NOMO-1 (cell line): ENCODE measurements at regions not wholly inside any gene's neighbourhood (a gene's known extent, or its start where the extent isn't known, plus 50 kb on each side); places are given as distances from the start of the nearest gene placed in this dataset.
"Not testable (repeated sequence)": the region's sequence is repeated elsewhere in the genome, so short reads cannot be mapped to it uniquely, and the experiment has no call there.

Source experiments
- DNase-seq, 2 experiments: peaks; one replicate each; lab custom pipeline; 2025; ENCODE audit not compliant: unreplicated experiment in 2 of 2; lab: John Stamatoyannopoulos, UW

DNA sequence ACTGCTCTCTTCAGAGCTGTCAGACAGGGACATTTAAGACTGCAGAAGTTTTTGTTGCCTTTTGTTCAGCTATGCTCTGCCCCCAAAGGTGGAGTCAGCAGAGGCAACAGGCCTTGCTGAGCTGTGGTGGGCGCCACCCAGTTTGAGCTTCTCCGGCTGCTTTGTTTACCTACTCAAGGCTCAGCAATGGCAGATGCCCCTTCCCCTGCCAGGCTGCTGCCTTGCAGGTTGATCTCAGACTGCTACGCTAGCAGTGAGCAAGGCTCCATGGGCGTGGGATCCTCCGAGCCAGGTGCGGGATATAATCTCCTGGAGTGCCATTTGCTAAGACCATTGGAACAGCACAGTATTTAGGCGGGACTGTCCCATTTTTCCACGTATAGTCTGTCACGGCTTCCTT, 371.4 kb upstream of the AMOT start:
- DNase-seq = no peak

DNA sequence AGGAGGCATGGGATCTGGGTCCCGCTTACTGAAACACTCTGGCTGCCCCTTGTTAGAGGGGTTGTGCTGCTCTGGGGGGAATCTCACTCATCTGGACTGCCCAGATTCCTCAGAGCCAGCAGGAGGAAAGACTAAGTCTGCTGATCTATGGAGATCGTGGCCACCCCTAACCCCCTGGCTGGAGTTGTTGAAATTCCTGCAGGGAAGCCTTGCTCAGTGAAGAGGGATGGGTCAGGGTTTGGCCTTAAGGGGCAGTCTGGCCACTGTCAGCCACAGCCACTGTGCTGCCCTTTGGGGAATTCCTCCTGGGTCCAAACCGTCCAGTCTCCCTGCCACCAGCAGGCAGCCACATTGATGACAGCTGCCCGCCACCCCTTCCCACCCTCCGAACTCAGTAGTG, 362.0 kb upstream of the AMOT start:
- DNase-seq = no peak

DNA sequence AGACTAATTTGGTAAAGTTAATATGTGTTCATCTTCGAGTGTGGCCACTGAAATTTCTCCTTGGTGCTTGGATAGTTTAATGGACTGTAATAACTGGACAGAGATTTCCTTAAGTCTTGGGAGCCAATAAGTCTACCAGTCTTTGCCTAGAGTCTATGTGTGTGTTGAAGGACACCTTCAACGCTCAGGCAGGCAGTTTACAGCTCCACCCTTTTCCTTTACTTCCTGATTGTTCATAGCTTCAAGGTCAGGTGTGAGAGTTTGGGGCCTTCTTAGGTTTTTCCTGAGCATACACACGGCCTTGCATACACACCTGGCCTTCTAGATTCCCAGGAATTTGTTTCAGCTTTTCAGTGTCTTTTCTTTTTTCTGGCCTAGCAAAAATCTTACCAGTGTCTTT, 355.3 kb upstream of the AMOT start:
- no peak for DNase-seq

DNA sequence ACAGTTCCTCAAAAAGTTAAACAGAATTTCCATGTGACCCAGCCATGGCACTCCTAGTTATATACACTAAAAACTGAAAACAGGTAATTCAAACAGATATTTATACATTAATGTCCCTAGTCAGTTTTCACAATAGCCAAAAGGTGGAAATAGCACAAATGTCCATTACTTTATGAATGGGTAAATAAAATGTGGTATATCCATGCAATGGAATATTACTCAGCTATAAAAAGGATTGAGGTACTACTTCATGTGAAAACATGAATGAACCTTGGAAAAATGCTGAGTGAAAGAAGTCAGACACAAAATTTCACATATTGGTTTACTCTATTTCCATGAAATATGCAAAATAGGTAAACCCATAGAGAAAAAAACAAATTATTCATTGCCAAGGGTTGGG, 351.8 kb upstream of the AMOT start:
- no peak for DNase-seq

DNA sequence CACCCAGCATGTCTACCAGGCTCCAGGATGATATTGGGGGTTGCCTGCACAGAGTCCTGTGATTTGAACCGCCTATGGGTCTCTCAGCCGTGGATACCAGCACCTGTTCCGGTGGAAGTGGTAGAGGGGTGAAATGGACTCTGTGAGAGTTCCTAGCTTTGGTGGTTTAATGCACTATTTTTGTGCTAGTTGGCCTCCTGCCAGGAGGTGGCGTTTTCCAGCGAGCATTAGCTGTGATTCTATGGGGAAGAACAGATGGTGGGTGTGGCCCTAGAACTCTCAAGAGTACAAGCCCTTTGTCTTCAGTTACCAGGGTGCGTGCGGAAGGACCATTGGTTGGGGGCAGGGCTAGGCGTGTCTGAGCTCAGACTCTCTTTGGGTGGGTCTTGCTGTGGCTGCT, 316.9 kb upstream of the AMOT start:
- DNase-seq = no peak

DNA sequence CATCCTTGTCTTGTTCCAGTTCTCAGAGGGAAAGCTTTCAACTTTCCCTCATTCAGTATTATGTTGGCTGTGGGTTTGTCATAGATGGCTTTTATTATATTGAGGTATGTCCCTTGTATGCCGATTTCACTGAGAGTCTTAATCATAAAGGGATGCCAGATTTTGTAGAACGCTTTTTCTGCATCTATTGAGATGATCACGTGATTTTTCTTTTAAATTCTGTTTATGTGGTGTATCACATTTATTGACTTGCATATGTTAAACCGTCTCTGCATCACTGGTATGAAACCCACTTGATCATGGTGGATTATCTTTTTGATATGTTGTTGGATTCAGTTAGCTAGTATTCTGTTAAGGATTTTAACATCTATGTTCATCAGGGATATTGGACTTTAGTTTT, 313.7 kb upstream of the AMOT start:
- not testable (repeated sequence) for DNase-seq

DNA sequence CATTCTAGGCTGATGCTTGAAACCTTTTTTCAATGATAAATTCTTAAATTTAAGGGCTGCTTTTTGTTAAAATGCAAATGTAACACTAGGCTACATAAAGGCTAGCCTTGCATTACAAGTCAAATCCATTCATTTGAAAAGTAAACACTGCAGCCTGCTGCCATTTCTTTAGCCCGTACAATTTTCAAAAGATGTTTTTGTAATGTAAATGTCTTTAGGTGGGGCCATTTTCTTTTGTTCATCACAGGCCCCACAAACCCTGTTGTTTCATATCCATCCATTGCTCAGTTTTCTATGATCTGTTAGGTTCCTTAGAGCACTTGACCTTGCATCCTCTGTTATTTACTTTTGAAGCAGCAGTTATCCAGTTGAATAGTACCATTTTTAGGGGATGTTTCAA, 296.2 kb upstream of the AMOT start:
- DNase-seq = no peak

DNA sequence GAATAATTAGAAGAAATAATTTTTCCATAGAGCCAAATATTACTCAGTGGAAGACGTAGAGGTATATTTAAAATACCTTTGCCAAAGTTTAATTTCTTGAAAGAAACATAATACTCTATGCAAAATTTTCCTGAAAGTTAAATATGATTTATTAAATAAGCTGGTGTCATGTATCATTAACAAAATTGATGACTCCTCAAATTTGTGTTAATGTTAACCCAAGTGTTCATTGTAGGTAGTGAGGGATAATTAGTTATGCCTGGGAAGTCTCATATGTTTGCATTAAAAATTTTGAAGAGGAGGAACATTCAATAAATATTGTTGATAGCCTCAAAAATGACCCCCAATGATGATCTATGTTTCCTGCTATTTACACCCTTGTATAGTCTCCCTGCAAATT, 292.7 kb upstream of the AMOT start:
- no peak for DNase-seq

DNA sequence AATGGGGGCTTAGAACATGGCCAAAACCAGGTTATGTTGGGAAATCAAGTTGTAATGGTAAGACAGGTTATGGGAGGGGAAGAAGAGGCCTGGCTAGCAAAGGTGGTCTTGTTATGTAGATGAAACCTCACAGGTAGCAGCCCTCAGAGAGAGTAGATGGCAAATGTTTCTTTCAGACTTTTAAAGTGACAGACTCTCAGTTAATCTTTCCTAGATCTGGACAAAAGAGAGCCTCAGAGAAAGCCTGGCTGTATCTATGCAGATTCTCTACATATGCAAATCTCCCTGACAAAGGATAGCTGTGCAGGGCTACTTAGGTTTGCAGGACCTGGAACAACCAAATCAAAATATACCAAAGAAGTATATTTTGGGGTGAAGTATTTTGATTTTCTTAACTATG, 284.1 kb upstream of the AMOT start:
- DNase-seq = no peak

DNA sequence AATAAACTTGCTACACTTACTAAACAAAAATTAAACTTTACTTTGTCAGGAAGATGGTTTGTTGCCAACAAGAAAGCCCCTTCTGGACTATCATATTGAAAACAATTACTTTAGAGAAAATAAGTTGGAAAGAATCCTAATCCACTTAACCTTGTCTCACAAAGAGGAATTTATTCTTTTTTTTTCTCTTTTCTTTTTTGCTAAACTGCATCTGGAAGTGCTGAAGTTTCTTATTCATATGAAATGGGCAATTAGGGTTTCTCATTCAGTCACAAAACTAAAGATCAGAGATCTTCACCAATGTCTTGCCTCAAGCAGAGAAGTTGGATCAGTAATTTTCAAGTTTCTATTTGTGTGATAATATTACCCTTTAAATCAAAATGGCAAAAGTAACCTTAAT, 234.9 kb upstream of the AMOT start:
- DNase-seq = no peak

DNA sequence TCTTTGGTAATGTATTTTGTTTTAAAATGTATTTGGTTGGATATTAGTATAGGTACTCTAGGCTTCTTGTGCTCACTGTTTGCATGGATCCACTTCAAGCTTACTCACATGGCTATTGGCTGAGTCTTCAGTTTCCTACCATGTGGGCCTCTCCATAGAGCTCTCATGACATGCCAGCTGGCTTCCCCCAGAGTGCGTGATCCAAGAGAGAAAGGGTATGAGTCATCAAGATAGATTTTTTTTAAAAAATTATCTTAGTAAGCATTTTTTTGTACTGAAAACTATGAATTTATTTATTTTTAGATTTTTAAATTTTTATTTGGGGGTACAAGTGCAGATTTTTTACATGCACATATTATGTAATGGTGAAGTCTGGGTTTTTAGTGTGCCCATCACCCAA, 219.1 kb upstream of the AMOT start:
- no peak for DNase-seq

DNA sequence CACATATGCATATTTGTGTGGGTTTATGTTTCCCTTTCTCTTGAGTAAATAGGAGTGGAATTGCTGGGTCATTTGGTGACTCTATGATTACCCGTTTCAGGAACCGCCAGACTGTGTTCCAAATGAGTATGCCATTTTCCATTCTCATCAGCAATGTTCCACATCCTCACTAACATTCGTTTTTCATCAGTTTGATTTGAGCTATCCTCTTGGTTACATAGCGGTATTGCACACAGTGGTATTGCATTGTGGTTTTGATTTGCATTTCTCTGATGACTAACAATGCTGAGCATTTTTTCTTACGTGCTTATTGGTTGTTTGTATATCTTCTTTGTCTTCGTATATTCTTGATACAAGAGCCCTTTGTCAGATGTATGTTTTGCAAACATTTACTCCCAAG, 218.0 kb upstream of the AMOT start:
- no peak for DNase-seq

DNA sequence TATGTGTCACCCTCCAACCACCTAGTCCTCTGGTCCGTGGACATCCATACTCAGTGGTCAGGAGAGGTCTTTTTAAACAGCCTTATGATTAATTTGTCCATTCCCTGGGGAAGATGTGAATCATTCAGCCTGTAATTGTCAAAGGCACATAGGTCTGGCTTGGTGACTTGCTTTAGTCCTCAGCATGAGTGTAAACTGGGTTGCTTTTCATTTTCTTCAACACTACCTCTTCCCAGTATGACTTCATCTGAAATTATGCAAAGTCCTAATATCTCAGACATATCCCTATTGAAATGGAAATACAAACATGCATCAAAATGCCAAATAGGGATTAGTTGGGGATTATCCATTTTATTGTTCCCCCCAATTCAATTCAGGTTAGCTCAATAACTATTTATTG, 208.3 kb upstream of the AMOT start:
- DNase-seq = no peak

- DNase-seq = no peak
Measured at GRCh38 chrX:113048480-113048879, 207.8 kb upstream of the AMOT start.

DNA sequence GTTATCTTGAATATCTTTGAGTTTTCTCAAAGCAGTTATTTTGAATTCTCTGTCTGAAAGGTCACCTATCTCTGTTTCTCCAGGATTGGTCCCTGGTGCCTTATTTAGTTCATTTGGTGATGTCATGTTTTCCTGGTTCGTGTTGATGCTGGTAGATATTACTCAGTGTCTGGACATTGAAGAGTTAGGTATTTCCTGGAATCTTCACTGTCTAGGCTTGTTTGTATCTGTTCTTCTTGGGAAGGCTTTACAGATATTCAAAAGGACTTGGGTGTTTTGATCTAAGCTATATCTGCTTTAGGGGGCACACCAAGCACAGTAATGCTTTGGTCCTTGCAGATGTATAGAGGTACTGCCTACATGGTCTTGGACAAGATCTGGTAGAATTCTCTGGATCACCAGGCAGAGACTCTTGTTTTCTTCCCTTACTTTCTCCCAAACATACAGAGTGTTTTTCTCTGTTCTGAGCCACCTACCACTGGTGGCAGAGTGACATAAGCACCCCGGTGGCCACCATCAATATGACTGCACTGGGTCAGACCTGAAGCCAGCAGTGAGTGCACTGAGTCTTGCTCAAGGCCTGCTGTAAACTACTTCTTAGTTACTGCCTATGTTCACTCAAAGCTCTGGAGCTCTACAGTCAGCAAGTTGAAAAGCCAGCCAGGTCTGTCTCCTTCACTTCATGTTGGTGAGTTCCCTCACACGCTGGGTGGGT, 193.5 kb upstream of the AMOT start:
- no peak for DNase-seq

GRCh38 chrX:113019958-113020357, 179.3 kb upstream of the AMOT start:
- DNase-seq = no peak

DNA sequence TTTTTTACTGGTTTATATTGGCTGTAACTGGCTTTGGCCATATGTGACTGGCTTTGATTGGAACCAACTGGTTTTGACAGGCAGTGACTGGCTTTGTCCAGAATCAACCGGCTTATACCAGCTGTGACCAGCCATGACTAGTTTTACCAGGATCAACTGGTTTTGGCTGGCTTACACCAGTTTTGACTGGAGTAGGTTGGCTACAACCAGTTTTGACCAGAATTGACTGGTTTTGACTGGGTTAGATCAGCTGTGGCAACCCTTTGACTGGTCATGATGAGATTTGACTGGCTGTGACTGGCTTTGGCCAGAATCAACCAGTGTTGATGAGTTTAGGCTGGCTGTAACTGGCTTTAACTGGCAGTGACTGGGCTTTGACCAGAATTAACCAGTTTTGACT, 169.2 kb upstream of the AMOT start:
- no peak for DNase-seq

- no peak for DNase-seq
Measured at GRCh38 chrX:113009029-113009428, 168.4 kb upstream of the AMOT start.

GRCh38 chrX:113001836-113002235, 161.2 kb upstream of the AMOT start:
- DNase-seq = no peak

DNA sequence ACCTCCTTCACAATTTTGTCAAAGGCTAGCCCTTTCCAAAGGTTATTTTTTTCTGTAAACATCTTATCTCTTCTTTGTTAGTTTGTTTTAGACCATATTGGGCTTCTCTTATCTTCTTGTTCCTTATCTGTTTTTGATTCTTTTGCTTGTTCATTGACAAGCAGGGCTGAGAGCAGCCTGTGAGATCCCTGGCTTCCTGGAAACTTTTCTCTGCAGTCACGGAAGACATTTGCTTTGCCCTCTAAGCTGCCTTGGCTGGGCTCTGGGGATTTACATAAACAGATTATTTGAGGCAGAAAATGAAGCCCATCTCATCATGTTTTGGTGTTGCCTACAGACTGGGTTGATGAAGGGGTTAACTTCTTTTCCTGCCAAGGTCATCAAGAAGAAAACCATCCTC, 157.4 kb upstream of the AMOT start:
- DNase-seq = no peak

DNA sequence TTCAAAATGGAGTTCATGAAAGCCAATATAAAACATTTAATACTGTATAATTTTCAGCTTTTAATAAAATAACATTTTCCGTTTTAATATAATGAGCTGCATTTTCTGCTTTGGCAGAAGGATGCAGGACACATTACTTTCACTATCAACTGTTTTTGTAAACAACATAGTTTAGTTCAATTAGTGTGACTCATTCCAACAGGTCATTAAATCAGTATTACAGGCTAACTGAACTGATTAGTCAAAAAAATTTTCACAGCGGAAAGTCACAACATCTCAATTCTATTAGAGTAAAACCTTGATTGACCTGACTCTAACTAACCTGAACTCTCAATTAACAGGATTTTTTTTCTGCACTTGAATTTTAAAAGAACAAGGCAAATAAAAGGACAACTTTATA, 151.2 kb upstream of the AMOT start:
- DNase-seq = no peak

DNA sequence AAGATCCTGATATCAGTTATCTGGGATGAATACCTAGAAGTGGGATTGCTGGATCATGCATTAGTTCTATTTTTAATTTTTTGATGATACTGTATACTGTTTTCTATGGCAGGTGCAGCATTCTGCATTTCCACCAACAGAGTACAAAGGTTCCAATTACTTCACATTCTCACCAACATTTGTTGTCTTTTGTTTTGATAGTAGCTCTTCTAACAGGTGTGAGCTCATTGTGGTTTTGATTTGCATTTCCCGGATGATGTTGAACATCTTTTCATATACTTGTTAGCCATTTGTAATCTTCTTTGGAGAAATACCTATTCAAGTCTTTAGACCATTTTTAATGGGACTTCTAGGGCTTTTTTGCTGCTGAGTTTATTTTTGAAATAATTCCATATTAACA, 139.2 kb upstream of the AMOT start:
- no peak for DNase-seq

DNA sequence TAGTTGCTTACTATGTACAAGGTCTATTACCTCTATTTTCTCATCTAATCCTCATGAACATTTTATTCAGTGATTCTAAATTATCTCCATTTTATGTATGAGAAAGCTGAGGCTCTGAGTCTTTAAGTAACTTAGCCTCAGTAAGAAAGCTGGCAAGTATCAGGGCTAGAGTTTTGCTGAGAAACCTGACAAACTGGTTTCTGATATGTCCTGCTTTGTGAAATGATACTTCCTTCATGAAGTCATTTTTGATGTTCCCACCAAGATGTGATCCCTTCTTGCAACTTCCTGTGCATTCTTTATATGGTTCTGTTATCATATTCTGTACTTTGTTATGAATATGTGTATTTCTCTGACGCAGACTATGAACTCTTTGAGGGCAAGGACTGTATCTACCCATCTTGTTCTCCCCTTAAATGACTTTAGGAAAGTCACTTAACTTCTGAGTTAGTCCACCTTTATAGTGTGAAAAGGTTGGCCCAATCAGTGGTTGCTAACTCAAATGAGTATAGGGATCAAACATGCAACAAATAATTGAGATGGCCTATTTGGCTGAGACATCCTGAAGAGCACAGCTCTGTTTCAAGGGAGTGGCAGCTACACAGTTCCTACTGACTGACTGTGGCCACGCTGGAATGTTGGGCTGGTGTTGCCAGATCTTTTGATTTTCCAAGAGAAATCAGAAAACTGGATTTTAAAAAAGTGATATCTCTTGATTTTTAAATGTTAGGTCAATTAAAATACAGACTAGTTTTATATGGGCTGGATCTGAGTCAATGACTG, 127.9 kb upstream of the AMOT start:
- no peak for DNase-seq
